NB4 (cell line): ENCODE measurements at regions not wholly inside any gene's neighbourhood (a gene's known extent, or its start where the extent isn't known, plus 50 kb on each side); places are given as distances from the start of the nearest gene placed in this dataset.

Source experiments
- DNase-seq: peaks from one replicate; pipeline ENCODE4 v3.0.0; 2010; ENCODE audit warnings: low read depth
- H3K4me3 ChIP-seq: one replicate; pipeline ENCODE4 v1.5.1; 2011; ENCODE audit warnings: mild to moderate bottlenecking, low read depth, low read length, moderate library complexity
- MYC ChIP-seq: IDR thresholded peaks from 2 replicates; pipeline ENCODE4 v1.6.1; 2011; ENCODE audit warnings: low read depth, low read length
- POLR2A ChIP-seq: IDR thresholded peaks from 2 replicates; pipeline ENCODE4 v1.6.1; 2011; ENCODE audit warnings: mild to moderate bottlenecking; ENCODE audit not compliant: insufficient read length; ENCODE audit errors: extremely low read depth
- TF ChIP-seq, protein P1 (sequence below): IDR thresholded peaks from one replicate; pipeline ENCODE4 v1.5.1; 2012; ENCODE audit warnings: low read depth, low read length
- TF ChIP-seq, protein P2 (sequence below): IDR thresholded peaks from 2 replicates; pipeline ENCODE4 v1.6.1; 2011; ENCODE audit warnings: low read depth, low read length

DNA sequence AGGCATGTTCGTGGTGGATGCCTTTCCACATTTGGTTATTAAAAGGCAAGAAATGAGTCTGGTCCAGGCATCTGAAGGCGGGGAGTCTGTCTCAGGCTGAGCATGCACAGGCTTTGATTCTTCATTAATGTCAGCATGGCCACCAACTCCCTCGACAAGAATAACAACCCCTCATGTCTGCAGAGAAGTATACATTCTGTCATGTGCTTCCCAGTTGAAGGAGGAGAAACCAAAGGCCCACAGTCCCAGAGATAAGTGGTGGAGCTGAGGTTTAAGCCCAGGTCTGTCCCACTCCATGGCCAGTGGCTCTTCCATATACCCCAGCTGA lies 61.6 kb upstream of the LAPTM5 start:
- no peak for DNase-seq
- H3K4me3 ChIP-seq, result no peak overlapping the region
- TF ChIP-seq, protein P1, sequence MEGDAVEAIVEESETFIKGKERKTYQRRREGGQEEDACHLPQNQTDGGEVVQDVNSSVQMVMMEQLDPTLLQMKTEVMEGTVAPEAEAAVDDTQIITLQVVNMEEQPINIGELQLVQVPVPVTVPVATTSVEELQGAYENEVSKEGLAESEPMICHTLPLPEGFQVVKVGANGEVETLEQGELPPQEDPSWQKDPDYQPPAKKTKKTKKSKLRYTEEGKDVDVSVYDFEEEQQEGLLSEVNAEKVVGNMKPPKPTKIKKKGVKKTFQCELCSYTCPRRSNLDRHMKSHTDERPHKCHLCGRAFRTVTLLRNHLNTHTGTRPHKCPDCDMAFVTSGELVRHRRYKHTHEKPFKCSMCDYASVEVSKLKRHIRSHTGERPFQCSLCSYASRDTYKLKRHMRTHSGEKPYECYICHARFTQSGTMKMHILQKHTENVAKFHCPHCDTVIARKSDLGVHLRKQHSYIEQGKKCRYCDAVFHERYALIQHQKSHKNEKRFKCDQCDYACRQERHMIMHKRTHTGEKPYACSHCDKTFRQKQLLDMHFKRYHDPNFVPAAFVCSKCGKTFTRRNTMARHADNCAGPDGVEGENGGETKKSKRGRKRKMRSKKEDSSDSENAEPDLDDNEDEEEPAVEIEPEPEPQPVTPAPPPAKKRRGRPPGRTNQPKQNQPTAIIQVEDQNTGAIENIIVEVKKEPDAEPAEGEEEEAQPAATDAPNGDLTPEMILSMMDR, result no peak
- TF ChIP-seq, protein P2, sequence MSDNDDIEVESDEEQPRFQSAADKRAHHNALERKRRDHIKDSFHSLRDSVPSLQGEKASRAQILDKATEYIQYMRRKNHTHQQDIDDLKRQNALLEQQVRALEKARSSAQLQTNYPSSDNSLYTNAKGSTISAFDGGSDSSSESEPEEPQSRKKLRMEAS, result no peak
- TF ChIP-seq POLR2A, result no peak

DNA sequence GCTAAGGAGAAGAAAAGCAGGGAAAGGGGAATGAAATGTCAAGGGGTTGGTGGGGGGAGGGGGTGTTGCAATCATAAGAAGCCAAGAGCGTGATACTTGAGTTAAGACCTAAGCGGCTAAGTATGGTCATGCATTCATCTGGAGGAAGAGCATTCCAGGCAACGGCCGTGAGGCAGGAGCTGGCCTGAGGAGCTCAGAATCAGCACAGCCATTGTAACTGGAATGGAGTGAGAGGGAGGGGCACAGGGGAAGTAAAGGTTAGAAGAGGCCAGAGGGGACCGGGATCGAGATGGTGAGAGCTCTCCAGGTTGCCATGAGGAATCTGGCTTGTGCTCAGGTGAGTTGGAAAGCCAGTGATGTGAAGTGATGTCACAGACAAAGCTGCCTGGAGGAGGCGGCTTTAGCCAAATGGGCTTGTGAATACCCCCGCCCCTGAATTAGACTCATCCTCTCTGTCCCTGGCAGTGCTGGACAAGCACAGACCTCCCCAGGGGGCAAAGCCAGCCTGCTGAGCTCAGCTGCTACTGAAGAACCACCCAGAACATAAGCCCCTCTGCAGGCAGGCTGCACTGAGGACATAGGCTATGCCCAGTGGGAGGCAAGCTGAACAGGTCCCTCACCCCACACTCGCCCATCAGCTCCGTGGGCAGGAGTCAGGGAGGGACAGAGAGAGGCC lies 61.1 kb upstream of the LAPTM5 start:
- TF ChIP-seq, protein P1, result no peak
- TF ChIP-seq, protein P2, result no peak
- TF ChIP-seq POLR2A (no peak), MYC (no peak)
- H3K4me3 ChIP-seq, result no peak overlapping the region
- DNase-seq, result no peak

DNA sequence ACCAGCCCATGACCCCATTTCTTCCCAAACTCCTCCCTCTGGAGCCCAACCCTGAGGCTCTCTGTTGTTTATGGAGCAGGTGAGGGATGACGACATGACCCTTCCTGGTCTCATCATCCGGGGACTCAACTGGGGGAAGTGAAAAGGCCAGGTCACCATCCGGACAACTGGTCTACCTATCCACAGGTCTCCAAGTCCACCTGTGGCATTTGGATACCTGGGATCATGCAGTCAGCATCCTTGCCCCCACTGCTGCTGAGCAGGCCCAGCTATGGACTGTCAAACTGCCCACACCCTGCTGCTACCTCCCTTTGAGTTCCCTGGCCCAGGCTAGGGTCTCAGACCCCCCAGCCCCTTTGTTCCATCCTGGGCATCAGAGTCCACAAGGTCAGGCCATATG lies 60.0 kb upstream of the LAPTM5 start:
- DNase-seq, result no peak
- TF ChIP-seq MYC (no peak), POLR2A (no peak)
- TF ChIP-seq, protein P2, result no peak
- TF ChIP-seq, protein P1, result no peak
- H3K4me3 ChIP-seq, result no peak overlapping the region

DNA sequence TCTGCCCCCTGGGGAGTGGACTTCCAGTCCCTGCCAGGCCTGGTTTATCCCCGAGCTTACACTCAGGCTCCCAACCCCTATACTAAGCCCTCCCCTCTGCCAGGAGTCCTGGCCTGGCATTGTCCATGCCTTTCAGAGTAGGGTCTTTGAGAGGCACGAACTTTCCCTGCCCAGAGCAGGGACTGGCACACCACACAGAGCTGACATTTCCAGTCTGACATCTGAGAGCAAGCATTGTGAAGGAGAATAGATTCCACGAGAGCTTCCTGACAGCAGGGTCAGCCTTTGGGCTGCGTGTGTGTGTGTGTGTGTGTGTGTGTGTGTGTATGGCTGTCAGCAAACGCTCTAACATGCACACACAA lies 59.5 kb upstream of the LAPTM5 start:
- no peak for DNase-seq
- TF ChIP-seq MYC (no peak), POLR2A (no peak)
- TF ChIP-seq, protein P2, result no peak
- TF ChIP-seq, protein P1, result no peak
- no peak overlapping the region for H3K4me3 ChIP-seq

DNA sequence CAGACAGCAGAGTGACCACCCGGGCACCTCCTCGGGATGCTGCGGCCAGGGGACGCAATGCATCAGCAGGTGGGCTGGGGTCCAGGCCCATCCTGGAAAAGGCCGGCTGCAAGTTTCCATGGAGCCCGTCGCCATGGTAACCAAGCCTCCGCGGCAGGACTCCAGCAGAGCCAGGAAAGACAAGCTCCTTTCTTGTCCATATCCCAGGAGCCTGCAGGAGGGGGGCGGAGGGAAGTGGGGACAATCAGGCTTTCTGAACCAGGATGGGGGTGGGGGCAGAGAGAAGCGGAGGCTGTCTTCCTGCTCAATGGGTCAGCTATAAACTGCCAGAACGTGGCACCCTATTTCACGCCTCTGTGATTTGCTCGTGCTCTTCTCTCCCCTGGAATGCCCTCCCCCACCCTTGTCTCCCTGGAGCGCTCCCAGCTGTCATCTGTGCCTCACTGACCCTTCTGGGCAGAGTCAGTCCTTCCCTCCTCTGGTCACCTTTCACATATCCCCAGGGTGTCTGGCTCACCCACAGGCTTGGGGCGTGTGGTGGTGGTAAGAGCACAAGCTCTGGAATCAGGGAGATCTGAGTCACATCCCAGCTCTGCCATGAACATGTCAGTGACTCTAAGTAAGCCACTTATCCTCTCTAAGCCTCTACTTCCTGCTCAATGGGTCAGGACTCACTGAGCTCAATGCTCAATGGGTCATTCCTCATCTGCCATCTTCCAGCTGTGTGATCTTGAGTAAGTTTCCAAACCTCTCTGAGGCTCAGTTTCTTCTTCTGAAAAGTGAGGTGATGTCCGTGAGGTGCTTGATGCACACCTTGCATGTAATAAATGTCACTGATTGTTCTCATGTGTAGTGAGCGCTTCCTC lies 58.9 kb upstream of the LAPTM5 start:
- H3K4me3 ChIP-seq, result no peak overlapping the region
- TF ChIP-seq, protein P2, result no peak
- TF ChIP-seq, protein P1, result no peak
- TF ChIP-seq MYC (no peak), POLR2A (no peak)
- DNase-seq, result no peak
